ENCODE measurements at regions not wholly inside any gene's neighbourhood (a gene's known extent, or its start where the extent isn't known, plus 50 kb on each side); places are given as distances from the start of the nearest gene placed in this dataset.
"Not testable (repeated sequence)": the region's sequence is repeated elsewhere in the genome, so short reads cannot be mapped to it uniquely, and the experiment has no call there.

GRCh38 chr12:107491856-107492255 lies 193.7 kb upstream of the PWP1 start:
- DNase-seq (ENCODE audit: low spot score) = peak; percentile 14

DNA sequence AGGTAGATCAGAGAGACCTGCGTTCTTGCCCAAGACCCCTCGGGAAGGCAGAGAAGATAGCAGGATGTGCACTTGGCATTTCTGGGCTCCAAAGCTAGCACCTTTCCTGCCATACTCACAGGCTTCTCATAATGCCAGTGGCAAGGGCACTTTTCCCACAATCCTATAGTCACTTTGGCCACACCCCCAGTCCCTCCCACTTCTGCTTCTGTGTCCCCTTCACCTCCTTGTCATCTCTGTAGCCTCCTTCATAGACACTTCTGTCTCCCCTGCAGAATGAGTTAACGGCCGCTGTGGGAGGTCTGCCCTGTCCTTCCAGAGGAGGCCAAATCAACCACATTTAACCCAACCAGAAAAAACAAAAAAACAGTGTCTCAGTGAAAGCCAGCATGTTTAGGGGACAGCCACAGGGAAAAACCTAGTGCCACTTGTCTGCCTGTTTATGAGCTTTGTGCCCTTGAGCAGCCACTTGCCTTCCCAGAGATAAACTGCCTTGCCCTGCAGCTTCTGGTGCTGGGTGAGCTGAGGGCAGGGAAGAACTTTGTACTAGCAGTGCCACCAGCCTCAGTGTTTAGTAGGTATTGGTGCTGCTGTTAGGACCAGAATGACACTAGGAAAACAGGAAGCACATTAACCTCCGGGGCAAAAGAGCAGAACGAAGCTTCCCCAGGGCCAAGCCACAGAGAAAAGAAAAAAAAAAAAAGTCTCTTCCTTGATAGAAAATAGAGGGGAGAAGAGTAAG lies 193.0 kb upstream of the PWP1 start:
- no peak for FAIRE-seq
- DNase-seq (ENCODE audit: low spot score) = no peak

More at GRCh38 chr12:107491856-107492255, 193.7 kb upstream of the PWP1 start:
- FAIRE-seq = no peak

DNA sequence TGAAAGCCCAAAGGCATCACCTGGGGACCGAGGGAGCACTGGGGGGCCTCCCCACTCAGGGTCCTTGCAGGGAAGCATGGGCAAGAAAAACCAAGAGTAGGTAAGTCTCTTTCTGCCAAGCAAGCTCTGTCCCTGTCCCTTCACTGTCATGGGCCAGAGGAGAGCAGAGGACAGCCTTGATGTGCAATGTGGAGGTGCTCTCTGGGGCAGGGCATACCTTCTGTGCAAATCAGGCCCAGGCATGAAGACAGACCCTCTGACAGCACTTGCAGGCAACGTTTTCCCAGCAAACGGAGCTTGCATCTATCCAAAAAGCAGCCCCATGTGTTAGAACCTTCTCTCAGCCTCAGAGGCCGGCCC lies 192.5 kb upstream of the PWP1 start:
- FAIRE-seq (no peak), DNase-seq (ENCODE audit: low spot score) (no peak)

GRCh38 chr12:107493666-107494065 lies 191.9 kb upstream of the PWP1 start:
- FAIRE-seq (no peak), DNase-seq (ENCODE audit: low spot score) (no peak)

DNA sequence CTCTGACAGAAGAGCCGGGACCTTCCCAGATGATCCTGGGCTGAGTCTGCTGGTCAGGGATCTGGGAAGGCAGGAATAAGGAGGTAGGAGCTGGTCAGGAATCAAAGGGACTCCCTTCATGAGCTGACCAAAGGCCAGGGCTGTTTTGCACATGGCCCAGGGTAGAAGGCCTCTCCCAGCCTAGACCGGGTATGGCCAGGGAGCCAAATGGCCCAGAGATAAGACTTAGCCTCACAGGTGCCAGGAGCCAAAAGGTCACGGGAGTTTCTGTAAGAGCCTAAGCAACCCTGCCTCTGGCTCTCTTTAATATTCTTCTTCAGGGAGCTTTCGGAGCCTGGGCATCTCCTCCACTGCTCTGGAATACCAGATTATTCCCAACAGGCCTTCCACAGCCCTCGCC lies 191.3 kb upstream of the PWP1 start:
- FAIRE-seq = no peak
- no peak for DNase-seq (ENCODE audit: low spot score)

- FAIRE-seq (no peak), DNase-seq (ENCODE audit: low spot score) (no peak)
Observed at GRCh38 chr12:107495604-107496003, 190.0 kb upstream of the PWP1 start.

DNA sequence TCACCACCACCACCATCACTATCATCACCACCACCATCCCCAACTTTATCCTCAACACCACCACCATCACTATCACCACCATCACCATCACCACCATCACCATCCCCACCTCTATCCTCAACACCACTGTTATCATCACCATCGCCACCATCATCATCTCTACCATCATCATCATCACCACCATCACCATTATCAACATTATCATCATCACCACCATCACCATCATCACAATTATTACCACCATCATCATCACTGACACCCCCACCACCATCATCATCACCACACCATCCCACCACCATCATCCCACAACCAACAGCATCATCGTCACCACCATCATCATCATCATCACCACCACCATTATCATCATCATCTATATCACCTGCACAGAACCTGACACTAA lies 188.4 kb upstream of the PWP1 start:
- no peak for DNase-seq (ENCODE audit: low spot score)
- no peak for FAIRE-seq

GRCh38 chr12:107500307-107500706 lies 185.3 kb upstream of the PWP1 start:
- DNase-seq (ENCODE audit: low spot score) = no peak
- no peak for FAIRE-seq

- peak; percentile 63 for DNase-seq (ENCODE audit: low spot score)
- FAIRE-seq = peak; percentile 78
Observed at GRCh38 chr12:107501681-107502080, 183.9 kb upstream of the PWP1 start.

GRCh38 chr12:107503129-107503855 lies 182.3 kb upstream of the PWP1 start:
- FAIRE-seq = no peak
- DNase-seq (ENCODE audit: low spot score) = no peak

- DNase-seq (ENCODE audit: low spot score) (no peak), FAIRE-seq (no peak)
Observed at GRCh38 chr12:107503887-107504885, 181.4 kb upstream of the PWP1 start.

GRCh38 chr12:107509421-107509820 lies 176.2 kb upstream of the PWP1 start:
- FAIRE-seq (no peak), DNase-seq (ENCODE audit: low spot score) (no peak)

DNA sequence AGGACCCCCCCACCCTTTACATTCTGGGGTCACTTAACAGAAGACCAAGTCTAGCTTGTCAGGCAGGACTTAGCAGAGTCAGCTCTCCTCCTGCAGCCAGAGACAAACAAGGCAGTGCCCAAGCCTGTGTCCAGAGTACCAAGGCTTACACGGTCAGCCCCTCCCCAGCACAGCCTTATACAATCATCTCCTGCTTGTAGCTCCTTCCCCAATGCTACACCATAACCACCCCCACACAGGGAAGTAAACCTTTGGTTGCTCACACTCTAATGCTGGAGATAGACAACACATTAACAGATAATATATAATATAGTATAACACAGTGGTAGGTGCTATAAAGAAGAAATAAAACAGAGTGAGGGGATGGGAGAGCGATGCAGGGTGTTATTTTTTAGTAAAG lies 175.4 kb upstream of the PWP1 start:
- no peak for DNase-seq (ENCODE audit: low spot score)
- FAIRE-seq = no peak

GRCh38 chr12:107511292-107511691 lies 174.3 kb upstream of the PWP1 start:
- DNase-seq (ENCODE audit: low spot score) = no peak
- FAIRE-seq = no peak

DNA sequence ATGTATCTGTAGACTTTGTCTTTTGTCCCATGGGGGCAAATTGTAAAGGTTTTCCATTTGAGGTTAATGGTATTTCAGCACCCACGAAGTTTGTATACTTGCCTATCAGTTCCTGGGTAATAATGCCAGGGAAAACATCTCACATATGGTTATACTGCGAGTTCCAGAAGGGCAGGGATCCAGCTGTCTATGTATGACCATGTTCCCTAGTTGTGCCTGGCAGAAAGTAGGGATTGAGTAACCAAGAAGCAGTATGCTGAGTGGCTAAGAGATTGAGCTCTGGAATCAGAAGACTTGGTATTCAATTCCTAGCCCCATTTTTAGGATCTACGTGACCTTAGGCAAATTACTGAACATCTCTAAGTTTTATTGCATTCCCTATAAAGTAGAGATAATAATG lies 173.2 kb upstream of the PWP1 start:
- DNase-seq (ENCODE audit: low spot score) = no peak
- no peak for FAIRE-seq

GRCh38 chr12:107513184-107513583 lies 172.4 kb upstream of the PWP1 start:
- no peak for FAIRE-seq
- DNase-seq (ENCODE audit: low spot score) = no peak

GRCh38 chr12:107513636-107514400 lies 171.8 kb upstream of the PWP1 start:
- DNase-seq (ENCODE audit: low spot score) (no peak), FAIRE-seq (no peak)

DNA sequence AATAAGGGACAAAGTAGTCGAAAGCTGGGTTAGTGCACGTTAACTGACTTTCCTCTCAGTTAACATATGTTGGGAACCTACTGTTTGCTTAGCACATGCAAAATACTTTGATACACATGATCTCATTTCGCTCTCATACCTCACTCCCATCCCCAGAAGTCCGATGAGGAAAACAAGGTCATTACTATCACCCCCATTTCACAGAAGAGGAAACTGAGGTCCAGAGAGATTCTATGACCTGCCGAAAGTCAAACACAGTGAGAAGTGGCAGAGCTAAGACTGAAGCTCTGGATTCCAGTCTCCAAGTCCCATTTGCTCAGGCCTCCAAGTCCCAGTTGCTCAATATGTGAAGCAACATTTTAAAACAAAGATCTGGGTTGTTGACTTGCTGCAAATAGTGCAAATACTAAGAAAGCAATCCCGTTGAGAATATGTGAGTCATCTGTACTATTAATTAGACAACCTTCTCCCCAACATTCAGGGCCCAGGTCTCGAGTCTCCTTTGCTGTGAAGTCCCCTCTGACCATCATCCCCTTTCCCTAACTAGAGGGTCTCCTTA lies 170.6 kb upstream of the PWP1 start:
- no peak for DNase-seq (ENCODE audit: low spot score)
- FAIRE-seq = no peak

DNA sequence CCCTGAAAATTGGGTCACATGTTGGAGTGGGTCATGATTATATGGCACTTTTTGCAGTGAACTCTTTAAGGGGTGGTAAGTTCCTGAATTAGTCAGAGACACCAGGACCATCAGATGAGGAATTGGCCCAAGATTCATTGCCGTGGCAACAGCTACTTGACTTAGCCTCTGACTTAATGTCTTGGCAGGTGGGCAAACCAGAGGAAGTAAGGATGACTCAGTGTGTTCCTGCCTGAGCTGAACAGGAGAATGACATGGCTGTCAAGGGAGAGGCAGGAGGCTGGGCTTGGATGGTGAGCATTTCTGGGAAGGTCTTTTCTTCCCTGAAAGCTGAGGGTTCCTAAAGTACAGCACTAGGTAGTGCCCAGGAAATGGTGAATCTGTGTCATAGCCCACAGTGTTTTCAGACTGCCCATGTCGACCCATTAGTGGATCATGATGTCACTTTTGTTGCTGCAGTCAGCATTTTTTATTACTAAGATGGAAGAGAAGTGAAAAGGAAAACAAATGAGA lies 170.1 kb upstream of the PWP1 start:
- FAIRE-seq (peak; percentile 93), DNase-seq (ENCODE audit: low spot score) (peak; percentile 97)

- FAIRE-seq = not testable (repeated sequence)
Observed at GRCh38 chr12:107517816-107518215, 167.8 kb upstream of the PWP1 start.

More at GRCh38 chr12:107517816-107518215, 167.8 kb upstream of the PWP1 start:
- DNase-seq (ENCODE audit: low spot score) = not testable (repeated sequence)

All from RCC 7860 (cell line).